22Rv1 (cell line): ENCODE measurements at regions not wholly inside any gene's neighbourhood (a gene's known extent, or its start where the extent isn't known, plus 50 kb on each side); places are given as distances from the start of the nearest gene placed in this dataset.

Experiments
- H3K27ac ChIP-seq: fragments of 450-650 bp; 2 replicates; pipeline ENCODE4 v1.5.1; 2017
- CTCF ChIP-seq: fragments of 450-650 bp; IDR thresholded peaks from 2 replicates; pipeline ENCODE4 v1.5.1; 2017; ENCODE audit warnings: mild to moderate bottlenecking
- ZFX ChIP-seq: fragments of 450-650 bp; IDR thresholded peaks from 2 replicates; pipeline ENCODE4 v1.6.1; 2017; ENCODE audit warnings: antibody characterized with exemption, borderline replicate concordance

- H3K27ac ChIP-seq = no peak overlapping the region
- TF ChIP-seq ZFX = no peak
- no peak for TF ChIP-seq CTCF
Measured at GRCh38 chr12:105937009-105937408, 201.7 kb downstream of the NUAK1 start.

- no peak overlapping the region for H3K27ac ChIP-seq
- TF ChIP-seq CTCF (no peak), ZFX (no peak)
Measured at GRCh38 chr12:105939181-105939721, 199.5 kb downstream of the NUAK1 start.

DNA sequence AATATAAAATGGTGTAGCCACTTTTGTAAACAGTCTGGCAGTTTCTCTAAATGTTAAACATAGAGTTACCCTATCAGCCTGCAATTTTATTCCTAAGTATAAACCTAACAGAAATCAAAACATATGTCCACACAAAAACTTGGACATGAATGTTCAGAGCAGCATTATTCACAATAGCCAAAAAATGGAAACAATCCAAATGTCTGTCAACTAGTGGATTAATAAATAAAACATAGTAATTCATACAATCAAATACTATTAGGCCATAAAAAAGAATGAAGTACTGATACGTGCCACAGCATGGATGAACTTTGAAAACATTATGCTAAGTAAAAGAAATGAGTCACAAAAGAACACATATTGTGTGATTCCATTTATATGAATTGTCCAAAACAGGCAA lies 196.5 kb downstream of the NUAK1 start:
- no peak overlapping the region for H3K27ac ChIP-seq
- TF ChIP-seq CTCF (no peak), ZFX (no peak)

DNA sequence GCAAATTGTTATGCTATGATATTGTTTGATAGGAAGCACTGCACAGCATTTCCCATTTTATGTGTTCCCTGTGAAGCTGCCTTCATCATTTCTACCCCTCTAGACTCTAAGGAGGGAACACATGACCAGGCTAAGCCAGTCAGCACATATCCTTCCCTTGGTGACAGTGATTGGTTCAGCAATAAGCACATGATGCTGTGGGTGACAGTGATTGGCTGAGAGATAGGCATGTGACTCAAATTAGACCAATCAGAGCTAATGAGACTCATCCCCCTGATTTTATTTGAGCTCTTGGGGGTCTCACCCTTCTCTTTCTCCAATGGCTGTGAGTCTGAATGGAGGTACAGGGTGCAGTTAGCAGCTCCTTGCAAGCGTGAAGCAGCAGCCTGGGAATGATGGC lies 195.2 kb downstream of the NUAK1 start:
- no peak for TF ChIP-seq CTCF
- TF ChIP-seq ZFX = no peak
- H3K27ac ChIP-seq = no peak overlapping the region

DNA sequence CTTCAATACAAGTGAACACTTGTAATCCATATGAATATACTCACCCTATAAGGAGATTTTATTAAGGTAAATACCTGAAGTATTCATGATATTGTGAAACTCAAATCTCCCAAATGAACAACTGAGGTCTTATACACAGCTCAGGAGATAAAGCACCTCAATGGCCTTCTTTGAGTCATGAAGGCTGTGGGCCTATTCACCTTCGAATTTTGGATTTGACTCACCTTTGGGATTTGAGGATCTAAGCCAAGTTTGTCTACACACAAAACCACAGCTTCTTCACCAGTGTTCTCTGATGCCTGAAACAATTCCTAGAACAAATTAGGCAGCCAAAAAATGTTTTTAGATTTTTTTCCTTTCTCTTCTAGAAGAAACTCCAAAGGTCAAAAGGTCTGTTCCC lies 194.1 kb downstream of the NUAK1 start:
- TF ChIP-seq CTCF (no peak), ZFX (no peak)
- H3K27ac ChIP-seq = no peak overlapping the region

- H3K27ac ChIP-seq = no peak overlapping the region
- no peak for TF ChIP-seq ZFX
- no peak for TF ChIP-seq CTCF
Measured at GRCh38 chr12:105945880-105946279, 192.9 kb downstream of the NUAK1 start.

- no peak overlapping the region for H3K27ac ChIP-seq
- TF ChIP-seq CTCF (no peak), ZFX (no peak)
Measured at GRCh38 chr12:105946493-105946901, 192.3 kb downstream of the NUAK1 start.
